Right cardiac atrium (tissue), 5 donors: ENCODE measurements at regions not wholly inside any gene's neighbourhood (a gene's known extent, or its start where the extent isn't known, plus 50 kb on each side); places are given as distances from the start of the nearest gene placed in this dataset.
A peak's percentile ranks its signal among the peaks of the same experiment; 100 is the strongest.

Experiments used
- ATAC-seq, 2 donors: fragments of 200-7000 bp; cut with Tn5 transposase; one replicate each; pipeline versions ENCODE4 v1.8.0 to v1.9.1; 2020; ENCODE audit warnings: moderate library complexity in 2 of 2, mild to moderate bottlenecking in 1 of 2
- DNase-seq, 3 donors: peaks; one replicate each; pipeline ENCODE4 v3.0.0-alpha.2; 2020
- H3K27ac ChIP-seq: one replicate; pipeline ENCODE4 v1.5.1; 2013; ENCODE audit warnings: mild to moderate bottlenecking, low read length, control low read depth, moderate library complexity
- H3K27me3 ChIP-seq: one replicate; pipeline ENCODE4 v1.6.1; 2013; ENCODE audit not compliant: control insufficient read depth, insufficient read depth
- H3K4me1 ChIP-seq: one replicate; pipeline ENCODE4 v1.6.1; 2013; ENCODE audit warnings: low read length; ENCODE audit not compliant: control insufficient read depth, insufficient read depth
- H3K4me3 ChIP-seq: one replicate; pipeline ENCODE4 v1.5.1; 2013; ENCODE audit warnings: low read length, control low read depth
- H3K9me3 ChIP-seq: one replicate; pipeline ENCODE4 v1.6.1; 2013; ENCODE audit warnings: low read length; ENCODE audit not compliant: control insufficient read depth
- WGBS: extraction: QIAGEN DNeasy Blood & Tissue Kit; methylation state at CpG from one replicate; pipeline ENCODE4 v1.1.7; 2013; 5-methylcytosine and 5-hydroxymethylcytosine counted together
- intact Hi-C, 4 donors: fragments of 100-400 bp; cut with DNase I; formaldehyde crosslinking; loops; one replicate each; pipeline versions ENCODE4 v1.11.0 to v1.14.0; 2022 to 2023
- donor health status: healthy with polysubstance abuse.
- donor health status: DM: no; HTN: yes; CAD: no.
- donor health status: DM: no; HTN: no; CAD: no.
- donor health status: DM: no; HTN: yes; CAD: no; lungs with severe emphysema.
- donor health status: DM: yes; HTN: yes; CAD: no.

GRCh38 chr5:124932791-124933600, 186.6 kb upstream of the ZNF608 start:
- intact Hi-C loops: no loop called here
- Histone ChIP-seq H3K27ac (no peak overlapping the region), H3K4me1 (no peaks in the 10 kb centered on the region), H3K4me3 (no peak overlapping the region), H3K27me3 (no peaks in the 10 kb centered on the region), H3K9me3 (no peaks in the 10 kb centered on the region)
- WGBS: 48% methylated on average over 4 of the region's 4 CpGs
- DNase-seq (no peak), ATAC-seq (no peak)

- intact Hi-C loops: no loop called here
- no peak for DNase-seq
- no peak for ATAC-seq
- H3K9me3 ChIP-seq: no peaks in the 10 kb centered on the region
- 87% methylated on average over 4 of the region's 4 CpGs for WGBS
- H3K4me1 ChIP-seq: no peaks in the 10 kb centered on the region
- H3K27me3 ChIP-seq: no peaks in the 10 kb centered on the region
- no peak overlapping the region for H3K27ac ChIP-seq
- no peak overlapping the region for H3K4me3 ChIP-seq
These were observed 188.6 kb upstream of the ZNF608 start for GRCh38 chr5:124935065-124935464.

- no peaks in the 10 kb centered on the region for H3K27me3 ChIP-seq
- H3K4me1 ChIP-seq: no peaks in the 10 kb centered on the region
- H3K4me3 ChIP-seq: no peak overlapping the region
- intact Hi-C loops: no loop called here
- no peaks in the 10 kb centered on the region for H3K9me3 ChIP-seq
- no peak overlapping the region for H3K27ac ChIP-seq
- 89% methylated on average over 4 of the region's 4 CpGs for WGBS
- ATAC-seq: no peak
- DNase-seq: no peak
These were observed 190.1 kb upstream of the ZNF608 start for GRCh38 chr5:124936626-124936933.

- WGBS: 84% methylated on average over 10 of the region's 10 CpGs
- Histone ChIP-seq H3K4me1 (no peaks in the 10 kb centered on the region), H3K27me3 (no peaks in the 10 kb centered on the region), H3K9me3 (no peaks in the 10 kb centered on the region), H3K4me3 (no peak overlapping the region), H3K27ac (no peak overlapping the region)
- DNase-seq (no peak), ATAC-seq (no peak)
- intact Hi-C loops: no loop called here
These were observed 194.9 kb upstream of the ZNF608 start for GRCh38 chr5:124941051-124942049.

- WGBS: 55% methylated on average over 9 of the region's 9 CpGs
- Histone ChIP-seq H3K9me3 (no peaks in the 10 kb centered on the region), H3K27ac (no peak overlapping the region), H3K4me3 (no peak overlapping the region), H3K27me3 (no peaks in the 10 kb centered on the region), H3K4me1 (no peaks in the 10 kb centered on the region)
- DNase-seq (peak in 1 of 3 donors; percentile 20), ATAC-seq (peak; percentile 36 to 66)
- intact Hi-C loops: no loop called here
These were observed 201.8 kb upstream of the ZNF608 start for GRCh38 chr5:124948062-124948753.

GRCh38 chr5:124948754-124949275, 202.4 kb upstream of the ZNF608 start:
- no peak overlapping the region for H3K4me3 ChIP-seq
- intact Hi-C loops: no loop called here
- no peaks in the 10 kb centered on the region for H3K27me3 ChIP-seq
- DNase-seq (no peak), ATAC-seq (peak in 1 of 2 donors; percentile 50)
- 55% methylated on average over 4 of the region's 4 CpGs for WGBS
- H3K9me3 ChIP-seq: no peaks in the 10 kb centered on the region
- H3K27ac ChIP-seq: no peak overlapping the region
- H3K4me1 ChIP-seq: no peaks in the 10 kb centered on the region

GRCh38 chr5:124949862-124950261, 203.4 kb upstream of the ZNF608 start:
- peak in 1 of 3 donors; percentile 23 for DNase-seq
- no peaks in the 10 kb centered on the region for H3K9me3 ChIP-seq
- no peaks in the 10 kb centered on the region for H3K27me3 ChIP-seq
- peak; percentile 58 to 64 for ATAC-seq
- no peak overlapping the region for H3K27ac ChIP-seq
- no peaks in the 10 kb centered on the region for H3K4me1 ChIP-seq
- no peak overlapping the region for H3K4me3 ChIP-seq
- intact Hi-C loops: no loop called here
- WGBS: 63% methylated on average over 4 of the region's 4 CpGs

- Histone ChIP-seq H3K4me1 (no peaks in the 10 kb centered on the region), H3K4me3 (no peak overlapping the region), H3K27ac (no peak overlapping the region), H3K9me3 (no peaks in the 10 kb centered on the region), H3K27me3 (no peaks in the 10 kb centered on the region)
- WGBS: 96% methylated on average over 3 of the region's 3 CpGs
- ATAC-seq (no peak), DNase-seq (no peak)
- intact Hi-C loops: no loop called here
These were observed 204.7 kb upstream of the ZNF608 start for GRCh38 chr5:124951105-124951504.

GRCh38 chr5:124951661-124952060, 205.2 kb upstream of the ZNF608 start:
- intact Hi-C loops: no loop called here
- 90% methylated on average over 3 of the region's 3 CpGs for WGBS
- Histone ChIP-seq H3K4me1 (no peaks in the 10 kb centered on the region), H3K4me3 (no peak overlapping the region), H3K9me3 (no peaks in the 10 kb centered on the region), H3K27me3 (no peaks in the 10 kb centered on the region), H3K27ac (no peak overlapping the region)
- DNase-seq: no peak
- ATAC-seq: no peak

- peak; percentile 31 to 48 for ATAC-seq
- Histone ChIP-seq H3K27ac (no peak overlapping the region), H3K9me3 (no peaks in the 10 kb centered on the region), H3K4me3 (no peak overlapping the region), H3K27me3 (no peaks in the 10 kb centered on the region), H3K4me1 (no peaks in the 10 kb centered on the region)
- no peak for DNase-seq
- intact Hi-C loops: no loop called here
- 86% methylated on average over 7 of the region's 7 CpGs for WGBS
These were observed 205.6 kb upstream of the ZNF608 start for GRCh38 chr5:124952079-124952478.
